Heart left ventricle (tissue), 16 donors: ENCODE measurements at regions not wholly inside any gene's neighbourhood (a gene's known extent, or its start where the extent isn't known, plus 50 kb on each side); places are given as distances from the start of the nearest gene placed in this dataset.

Experiments used
- ATAC-seq, 4 donors: fragments of 200-7000 bp; cut with Tn5 transposase; one replicate each; pipeline ENCODE4 v1.9.1; 2020 to 2022; ENCODE audit warnings: moderate library complexity in 4 of 4, mild to moderate bottlenecking in 3 of 4, moderate number of reproducible peaks in 1 of 4
- DNase-seq, 5 donors: peaks; one replicate each; pipeline ENCODE4 v3.0.0-alpha.2; 2020
- H3K27ac ChIP-seq, 12 donors: fragments of 200-600 bp; sonication (generic) in 4 of 12; one replicate each; pipeline versions ENCODE4 v1.5.0 to v1.8.0; 2016 to 2022; ENCODE audit warnings: mild to moderate bottlenecking in 2 of 12
- H3K27me3 ChIP-seq, 9 donors: fragments of 200-600 bp; sonication (generic) in 2 of 9; one replicate each; pipeline versions ENCODE4 v1.5.1 to v1.8.0; 2016 to 2022; ENCODE audit warnings: mild to moderate bottlenecking in 3 of 9
- H3K36me3 ChIP-seq, 9 donors: fragments of 200-600 bp; sonication (generic) in 2 of 9; one replicate each; pipeline versions ENCODE4 v1.5.0 to v1.8.0; 2018 to 2022; ENCODE audit warnings: mild to moderate bottlenecking in 2 of 9
- H3K4me1 ChIP-seq, 12 donors: fragments of 200-600 bp; sonication (generic) in 4 of 12; one replicate each; pipeline versions ENCODE4 v1.5.0 to v1.8.0; 2016 to 2022; ENCODE audit warnings: mild to moderate bottlenecking in 3 of 12
- H3K4me3 ChIP-seq, 12 donors: fragments of 200-600 bp; sonication (generic) in 4 of 12; one replicate each; pipeline versions ENCODE4 v1.5.0 to v1.8.0; 2017 to 2022; ENCODE audit warnings: mild to moderate bottlenecking in 9 of 12, moderate library complexity in 4 of 12
- H3K9me3 ChIP-seq, 12 donors: fragments of 200-600 bp; sonication (generic) in 4 of 12; one replicate each; pipeline versions ENCODE4 v1.5.0 to v1.8.0; 2016 to 2022; ENCODE audit warnings: mild to moderate bottlenecking in 1 of 12
- CTCF ChIP-seq, 12 donors: fragments of 200-600 bp; sonication (generic) in 4 of 12; IDR thresholded peaks; one replicate each; pipeline versions ENCODE4 v1.5.0 to v1.8.0; 2018 to 2022; ENCODE audit warnings: antibody characterized with exemption in 12 of 12, mild to moderate bottlenecking in 5 of 12
- POLR2A ChIP-seq, 2 donors: fragments of 450-650 bp; IDR thresholded peaks; one replicate each; pipeline ENCODE4 v1.6.1; 2017; ENCODE audit warnings: antibody characterized with exemption in 2 of 2, mild to moderate bottlenecking in 2 of 2, moderate library complexity in 2 of 2
- WGBS, 4 donors: extraction: QIAGEN DNeasy Blood & Tissue Kit in 2 of 4; methylation state at CpG; one replicate each; pipeline versions ENCODE4 v1.1.5 to v1.1.7; 2013 to 2018; 5-methylcytosine and 5-hydroxymethylcytosine counted together
- intact Hi-C, 10 donors: fragments of 100-400 bp; cut with DNase I; formaldehyde crosslinking; loops; one replicate each; pipeline versions ENCODE4 v1.11.1 to v1.14.2; 2022
- donor health status: ischemic (EF 13 %, LVEDD 7.1; RV severe dilation, severe dysfunction).
- donor health status: healthy with polysubstance abuse.
- donor health status: DM: no; HTN: yes; CAD: no.
- donor health status: DM: no; HTN: no; CAD: no.
- donor health status: ischemic (EF 25% LVEDD 6.9; RV normal size, moderate dysfunction).
- donor health status: ischemic (EF 25% LVEDD 5.7; RV mildly dilated, moderate dysfunction).
- donor health status: healthy.
- donor health status: DM: yes; HTN: yes; CAD: no.
- donor health status: ischemic (EF 35%, LVEDD 5.7; RV mildly dilated, moderate dysfunction).
- donor health status: nonischemic (EF 11% LVEDD 7.7; RV severe dilation, severe dysfunction).
- donor health status: DM: yes; HTN: yes; CAD: no.
- donor health status: PGD.
- donor health status: ischemic (EF 29% LVEDD 5.4; RV normal size, mild dysfunction).
- donor health status: nonischemic (EF 23%, LVEDD 6.1; RV moderate dilation, normal function).

- Histone ChIP-seq H3K36me3 (no peaks in the 10 kb centered on the region), H3K27ac (no peak overlapping the region), H3K27me3 (no peaks in the 10 kb centered on the region), H3K9me3 (no peaks in the 10 kb centered on the region), H3K4me1 (no peaks in the 10 kb centered on the region), H3K4me3 (no peak overlapping the region)
- intact Hi-C loops: no loop called here
- no peak for DNase-seq
- ATAC-seq: no peak
- TF ChIP-seq CTCF (IDR thresholded peaks at IDR 0.05): no peak
- no peak for TF ChIP-seq POLR2A (IDR thresholded peaks at IDR 0.05)
- 65 to 81% (median 71%) methylated on average over 1 of the region's 1 CpG for WGBS, 4 donors
Measured at GRCh38 chr6:84929212-84929611, 164.8 kb upstream of the TBX18 start.

DNA sequence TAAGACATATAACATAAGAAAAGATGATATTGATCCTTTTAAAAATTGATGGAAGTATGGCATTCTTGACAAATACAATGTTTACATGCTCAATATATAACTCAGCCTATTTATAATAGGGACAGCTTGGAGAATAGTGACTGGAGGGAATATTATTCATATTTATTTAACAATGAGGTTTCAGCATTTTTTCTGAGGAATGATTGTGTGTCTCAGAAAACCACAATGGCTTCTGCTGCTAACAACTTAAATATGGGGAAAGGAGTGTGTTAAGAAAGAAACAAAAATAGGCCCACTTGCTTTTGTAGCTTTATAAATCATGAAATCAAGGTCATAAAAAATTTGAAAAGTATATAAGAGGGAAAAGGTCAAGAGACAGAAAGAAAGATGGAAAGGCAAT, 163.2 kb upstream of the TBX18 start:
- Histone ChIP-seq H3K4me1 (no peaks in the 10 kb centered on the region), H3K36me3 (no peaks in the 10 kb centered on the region), H3K9me3 (no peaks in the 10 kb centered on the region), H3K27me3 (no peaks in the 10 kb centered on the region), H3K4me3 (no peak overlapping the region), H3K27ac (no peak overlapping the region)
- ATAC-seq: no peak
- no peak for DNase-seq
- intact Hi-C loops: no loop called here
- no peak for TF ChIP-seq CTCF (IDR thresholded peaks at IDR 0.05)
- no peak for TF ChIP-seq POLR2A (IDR thresholded peaks at IDR 0.05)

GRCh38 chr6:84926189-84927155, 162.1 kb upstream of the TBX18 start:
- Histone ChIP-seq H3K27ac (no peak overlapping the region), H3K4me3 (no peak overlapping the region), H3K9me3 (no peaks in the 10 kb centered on the region), H3K36me3 (no peaks in the 10 kb centered on the region), H3K4me1 (no peaks in the 10 kb centered on the region), H3K27me3 (no peaks in the 10 kb centered on the region)
- intact Hi-C loops: no loop called here
- ATAC-seq: no peak
- TF ChIP-seq POLR2A (IDR thresholded peaks at IDR 0.05): no peak
- no peak for TF ChIP-seq CTCF (IDR thresholded peaks at IDR 0.05)
- no peak for DNase-seq
- WGBS, 4 donors: 52 to 62% (median 55%) methylated on average over 5 of the region's 5 CpGs

GRCh38 chr6:84921891-84922290, 157.5 kb upstream of the TBX18 start:
- intact Hi-C loops: no loop called here
- no peak overlapping the region for H3K27ac ChIP-seq
- H3K9me3 ChIP-seq: no peaks in the 10 kb centered on the region
- TF ChIP-seq CTCF (IDR thresholded peaks at IDR 0.05): no peak
- no peak for TF ChIP-seq POLR2A (IDR thresholded peaks at IDR 0.05)
- H3K27me3 ChIP-seq: no peaks in the 10 kb centered on the region
- H3K36me3 ChIP-seq: no peaks in the 10 kb centered on the region
- DNase-seq: no peak
- no peaks in the 10 kb centered on the region for H3K4me1 ChIP-seq
- H3K4me3 ChIP-seq: no peak overlapping the region
- 64 to 75% (median 70%) methylated on average over 1 of the region's 1 CpG for WGBS, 4 donors
- ATAC-seq: no peak
